GM12864 (cell line): ENCODE measurements at regions not wholly inside any gene's neighbourhood (a gene's known extent, or its start where the extent isn't known, plus 50 kb on each side); places are given as distances from the start of the nearest gene placed in this dataset.

ENCODE experiments used
- DNase-seq: peaks from one replicate; pipeline ENCODE4 v3.0.0-alpha.2; 2011; ENCODE audit warnings: low read depth
- H3K4me3 ChIP-seq: 2 replicates; pipeline ENCODE4 v1.5.1; 2011; ENCODE audit warnings: mild to moderate bottlenecking, low read depth, low read length, control low read depth
- TF ChIP-seq, protein P1 (sequence below): IDR thresholded peaks from 2 replicates; pipeline ENCODE4 v1.5.1; 2011; ENCODE audit warnings: low read depth, mild to moderate bottlenecking, moderate library complexity, low read length, control low read depth, inconsistent platforms; ENCODE audit errors: missing control alignments

DNA sequence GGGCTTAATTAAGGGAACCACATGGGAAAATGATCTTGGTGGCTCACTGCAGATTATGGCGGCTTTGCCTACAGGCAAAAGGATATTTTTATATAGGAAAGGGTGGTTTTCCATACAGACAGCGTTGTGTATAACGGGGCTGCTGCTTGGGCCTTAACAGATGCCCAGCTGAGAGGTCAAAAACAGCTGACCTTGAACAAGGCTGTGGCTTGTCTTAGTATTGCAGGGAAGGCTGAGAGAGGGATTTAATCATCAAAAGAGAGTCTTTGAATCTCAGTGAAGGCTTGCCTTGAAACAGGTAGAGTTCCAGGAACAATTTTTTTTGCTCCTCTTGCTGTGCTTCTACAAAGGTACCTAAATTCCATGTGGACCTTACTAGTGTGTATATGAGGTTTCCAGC lies 301.6 kb upstream of the C11orf87 start:
- TF ChIP-seq, protein P1, sequence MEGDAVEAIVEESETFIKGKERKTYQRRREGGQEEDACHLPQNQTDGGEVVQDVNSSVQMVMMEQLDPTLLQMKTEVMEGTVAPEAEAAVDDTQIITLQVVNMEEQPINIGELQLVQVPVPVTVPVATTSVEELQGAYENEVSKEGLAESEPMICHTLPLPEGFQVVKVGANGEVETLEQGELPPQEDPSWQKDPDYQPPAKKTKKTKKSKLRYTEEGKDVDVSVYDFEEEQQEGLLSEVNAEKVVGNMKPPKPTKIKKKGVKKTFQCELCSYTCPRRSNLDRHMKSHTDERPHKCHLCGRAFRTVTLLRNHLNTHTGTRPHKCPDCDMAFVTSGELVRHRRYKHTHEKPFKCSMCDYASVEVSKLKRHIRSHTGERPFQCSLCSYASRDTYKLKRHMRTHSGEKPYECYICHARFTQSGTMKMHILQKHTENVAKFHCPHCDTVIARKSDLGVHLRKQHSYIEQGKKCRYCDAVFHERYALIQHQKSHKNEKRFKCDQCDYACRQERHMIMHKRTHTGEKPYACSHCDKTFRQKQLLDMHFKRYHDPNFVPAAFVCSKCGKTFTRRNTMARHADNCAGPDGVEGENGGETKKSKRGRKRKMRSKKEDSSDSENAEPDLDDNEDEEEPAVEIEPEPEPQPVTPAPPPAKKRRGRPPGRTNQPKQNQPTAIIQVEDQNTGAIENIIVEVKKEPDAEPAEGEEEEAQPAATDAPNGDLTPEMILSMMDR: no peak
- no peak for DNase-seq
- H3K4me3 ChIP-seq: no peak overlapping the region

DNA sequence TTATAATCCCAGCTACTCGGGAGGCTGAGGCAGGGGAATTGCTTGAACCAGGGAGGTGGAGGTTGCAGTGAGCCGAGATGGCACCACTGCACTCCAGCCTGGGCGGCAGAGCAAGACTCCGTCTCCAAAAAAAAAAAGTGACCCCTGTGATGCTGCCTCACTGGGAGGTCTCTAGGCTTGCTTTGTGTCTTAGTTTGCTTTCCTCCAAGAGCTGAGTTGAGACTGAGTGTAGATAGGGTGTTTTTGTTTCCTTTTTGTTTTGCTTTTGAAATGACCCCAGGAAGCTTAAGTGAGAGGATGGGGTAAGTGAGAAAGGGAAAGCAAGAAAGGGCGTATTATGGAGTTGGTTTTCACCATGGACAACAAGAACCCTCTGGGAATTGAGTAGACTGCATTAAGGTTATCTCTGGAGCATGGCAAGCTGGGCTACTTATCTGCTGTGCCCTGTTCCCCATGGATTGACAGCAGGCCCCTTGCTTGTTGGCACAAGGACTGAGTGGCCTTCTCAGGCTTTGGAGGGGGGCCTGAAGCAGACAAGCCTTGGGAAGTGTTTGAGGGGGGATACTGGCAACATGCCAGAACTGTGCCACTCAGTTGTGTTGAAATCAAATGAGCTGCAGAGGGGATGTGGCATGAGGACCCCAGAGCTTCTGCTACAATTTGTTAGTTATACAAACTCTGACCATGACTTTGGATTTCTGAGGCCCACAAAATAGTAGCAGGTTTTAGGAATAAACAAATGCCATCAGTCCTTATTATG lies 300.6 kb upstream of the C11orf87 start:
- TF ChIP-seq, protein P1: no peak
- no peak for DNase-seq
- H3K4me3 ChIP-seq: no peak overlapping the region

DNA sequence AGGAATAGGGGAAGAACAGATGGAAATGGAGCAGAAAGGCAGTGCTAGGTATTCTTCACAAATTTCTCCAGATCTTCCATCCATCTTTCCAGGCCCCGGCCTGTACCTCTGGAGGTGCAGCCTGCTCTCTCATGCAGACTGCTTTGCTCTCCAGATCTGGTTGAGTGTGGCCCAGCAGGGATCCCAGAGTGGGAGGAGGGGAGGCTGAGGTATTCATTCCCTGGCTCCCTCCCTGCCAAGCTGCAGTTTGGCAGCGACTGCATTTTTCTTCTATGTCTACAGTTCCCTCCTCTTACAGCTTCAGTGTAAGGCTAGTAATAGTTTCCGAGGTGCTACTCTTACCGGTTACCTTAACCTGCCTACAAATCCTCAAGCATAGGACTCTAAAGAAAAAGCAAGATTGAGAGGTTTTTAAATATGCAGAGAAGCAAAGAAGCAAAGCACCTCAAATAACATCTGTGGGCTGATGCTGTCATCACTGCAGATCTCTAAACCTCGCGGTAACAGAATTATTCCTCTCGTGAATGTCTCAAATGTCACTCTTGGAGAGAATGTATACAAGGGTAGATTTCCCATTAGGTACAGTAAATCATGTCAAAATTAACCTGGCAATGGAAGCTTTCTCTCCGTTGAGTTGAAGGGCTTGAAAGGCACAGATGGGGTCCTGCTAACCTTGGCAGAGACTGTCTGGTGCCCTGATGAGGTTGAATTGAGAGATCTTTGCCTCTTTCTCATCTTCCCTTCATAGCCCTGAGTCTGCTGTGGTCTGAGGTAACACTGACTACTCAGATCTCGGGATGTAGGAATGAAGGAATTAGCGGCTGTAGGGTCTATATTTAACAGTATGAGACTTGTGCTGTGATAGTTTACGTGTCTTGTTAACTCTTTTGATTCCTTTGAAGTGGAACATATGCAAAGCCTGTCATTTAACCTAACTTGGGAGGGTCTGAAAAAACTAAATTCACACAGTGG lies 297.9 kb upstream of the C11orf87 start:
- no peak for DNase-seq
- H3K4me3 ChIP-seq: no peak overlapping the region
- TF ChIP-seq, protein P1: no peak

DNA sequence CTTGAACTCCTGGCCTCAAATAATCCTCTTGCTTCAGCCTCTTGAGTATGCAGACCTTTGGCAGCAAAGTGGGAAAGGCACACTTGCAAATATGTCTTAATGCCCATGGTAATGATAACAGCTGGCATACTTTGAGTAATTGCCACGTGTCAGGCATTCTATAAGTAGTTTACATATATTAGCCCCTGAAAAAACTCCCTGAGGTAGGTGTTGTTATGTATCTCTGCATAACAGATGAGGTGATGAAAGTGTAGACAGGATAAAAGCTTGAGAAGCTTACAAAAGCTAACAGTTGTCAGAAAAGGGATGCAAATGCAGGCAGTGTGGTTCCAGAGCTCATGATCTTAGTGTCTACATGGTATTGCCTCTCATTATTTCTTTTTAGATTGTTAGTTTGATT lies 291.1 kb upstream of the C11orf87 start:
- TF ChIP-seq, protein P1: no peak
- DNase-seq: no peak
- H3K4me3 ChIP-seq: no peak overlapping the region

DNA sequence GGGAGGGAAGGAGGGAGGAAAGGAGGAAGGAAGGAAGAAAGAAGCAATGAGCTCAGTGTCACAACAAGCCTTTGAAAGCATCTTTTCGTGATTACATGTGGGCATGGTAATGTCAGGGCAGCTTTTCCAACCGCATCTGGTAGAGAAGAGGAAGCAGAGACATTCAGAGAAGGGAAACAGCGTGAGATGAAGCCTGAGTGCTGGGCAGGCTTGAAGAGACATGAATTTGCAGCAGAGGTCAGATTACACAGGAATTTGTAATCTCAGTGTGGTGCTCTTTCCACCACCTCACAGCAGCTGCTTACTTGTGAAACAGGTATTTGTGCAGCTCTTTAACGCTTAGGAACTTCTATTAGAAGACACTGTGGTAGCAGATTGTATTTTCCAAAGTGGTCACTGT lies 289.5 kb upstream of the C11orf87 start:
- no peak for DNase-seq
- TF ChIP-seq, protein P1: no peak
- no peak overlapping the region for H3K4me3 ChIP-seq

DNA sequence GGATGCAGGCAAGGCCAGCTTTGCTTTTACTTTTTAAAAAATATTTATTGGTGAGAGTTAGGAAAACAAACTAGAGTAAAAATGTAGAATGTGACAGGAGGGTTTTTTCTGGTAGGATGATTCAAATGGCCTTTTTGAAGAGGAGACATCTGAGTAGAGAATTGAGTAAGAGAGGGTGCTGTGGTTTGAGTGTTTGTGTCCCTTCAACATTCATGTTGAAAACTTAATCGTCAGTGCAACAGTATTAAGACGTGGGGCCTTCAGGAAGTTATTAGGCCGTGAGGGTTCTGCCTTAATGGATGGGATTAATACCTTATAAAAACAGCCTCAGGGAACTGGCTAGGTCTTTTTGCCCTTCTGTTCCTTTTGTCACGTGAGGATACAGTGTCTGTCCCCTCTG lies 288.8 kb upstream of the C11orf87 start:
- no peak overlapping the region for H3K4me3 ChIP-seq
- TF ChIP-seq, protein P1: no peak
- no peak for DNase-seq
